ACC112 (cell line): ENCODE measurements at regions not wholly inside any gene's neighbourhood (a gene's known extent, or its start where the extent isn't known, plus 50 kb on each side); places are given as distances from the start of the nearest gene placed in this dataset.

ENCODE experiments used
- H2AFZ ChIP-seq: fragments of 200-600 bp; sonication (generic); one replicate; pipeline ENCODE4 v1.6.0; 2017; ENCODE audit warnings: antibody characterized with exemption, low read length; ENCODE audit not compliant: unreplicated experiment
- H3K27ac ChIP-seq: fragments of 200-600 bp; sonication (generic); 2 replicates; pipeline ENCODE4 v1.5.1; 2014; ENCODE audit warnings: low read depth, mild to moderate bottlenecking, antibody characterized with exemption, low read length, moderate library complexity
- H3K27me3 ChIP-seq: fragments of 200-600 bp; sonication (generic); 2 replicates; pipeline ENCODE4 v1.6.1; 2014; ENCODE audit warnings: mild to moderate bottlenecking, antibody characterized with exemption, low read length, moderate library complexity, mixed read lengths; ENCODE audit not compliant: insufficient read depth
- H3K36me3 ChIP-seq: fragments of 200-600 bp; sonication (generic); 2 replicates; pipeline ENCODE4 v1.6.1; 2016; ENCODE audit warnings: mild to moderate bottlenecking, antibody characterized with exemption, low read length, moderate library complexity, mixed read lengths; ENCODE audit not compliant: insufficient read depth
- H3K4me1 ChIP-seq: fragments of 200-600 bp; sonication (generic); one replicate; pipeline ENCODE4 v1.6.1; 2016; ENCODE audit warnings: low read length, mixed read lengths; ENCODE audit not compliant: insufficient read depth, unreplicated experiment, control insufficient read depth
- H3K4me3 ChIP-seq: fragments of 200-600 bp; sonication (generic); 2 replicates; pipeline ENCODE4 v1.5.1; 2014; ENCODE audit warnings: mild to moderate bottlenecking, low read depth, low read length
- H3K79me2 ChIP-seq: fragments of 200-600 bp; sonication (generic); one replicate; pipeline ENCODE4 v1.6.0; 2016; ENCODE audit warnings: low read length; ENCODE audit not compliant: control insufficient read depth, unreplicated experiment, insufficient read depth

GRCh38 chr6:133171989-133172604, 69.1 kb upstream of the EYA4 start:
- H3K27me3 ChIP-seq = no peaks in the 10 kb centered on the region

GRCh38 chr6:133173276-133173675, 67.9 kb upstream of the EYA4 start:
- no peaks in the 10 kb centered on the region for H3K79me2 ChIP-seq
- no peak overlapping the region for H3K4me3 ChIP-seq
- H2AFZ ChIP-seq = no peak overlapping the region

More at GRCh38 chr6:133171989-133172604, 69.1 kb upstream of the EYA4 start:
- Histone ChIP-seq H3K4me1 (no peaks in the 10 kb centered on the region), H2AFZ (no peak overlapping the region), H3K4me3 (no peak overlapping the region), H3K79me2 (no peaks in the 10 kb centered on the region), H3K27ac (no peak overlapping the region), H3K36me3 (no peaks in the 10 kb centered on the region)

GRCh38 chr6:133179481-133179880, 61.7 kb upstream of the EYA4 start:
- Histone ChIP-seq H3K79me2 (no peaks in the 10 kb centered on the region), H3K36me3 (no peaks in the 10 kb centered on the region), H3K4me1 (no peaks in the 10 kb centered on the region), H3K27me3 (no peaks in the 10 kb centered on the region), H2AFZ (no peak overlapping the region), H3K4me3 (no peak overlapping the region), H3K27ac (no peak overlapping the region)

More at GRCh38 chr6:133173276-133173675, 67.9 kb upstream of the EYA4 start:
- Histone ChIP-seq H3K36me3 (no peaks in the 10 kb centered on the region), H3K27ac (no peak overlapping the region), H3K4me1 (no peaks in the 10 kb centered on the region), H3K27me3 (no peaks in the 10 kb centered on the region)

- no peak overlapping the region for H2AFZ ChIP-seq
- peaks cover 5% of the 10 kb centered on the region for H3K4me1 ChIP-seq
- H3K27ac ChIP-seq = no peak overlapping the region
- no peak overlapping the region for H3K4me3 ChIP-seq
- no peaks in the 10 kb centered on the region for H3K36me3 ChIP-seq
- H3K79me2 ChIP-seq = no peaks in the 10 kb centered on the region
- H3K27me3 ChIP-seq = no peaks in the 10 kb centered on the region
These were observed 57.5 kb upstream of the EYA4 start for GRCh38 chr6:133183691-133184090.

- no peak overlapping the region for H3K27ac ChIP-seq
- H3K27me3 ChIP-seq = no peaks in the 10 kb centered on the region
- no peak overlapping the region for H3K4me3 ChIP-seq
- peaks cover 5% of the 10 kb centered on the region for H3K4me1 ChIP-seq
- H2AFZ ChIP-seq = peak overlapping the region; percentile 4
- H3K36me3 ChIP-seq = no peaks in the 10 kb centered on the region
- H3K79me2 ChIP-seq = no peaks in the 10 kb centered on the region
These were observed 56.3 kb upstream of the EYA4 start for GRCh38 chr6:133184798-133185372.

- H2AFZ ChIP-seq = no peak overlapping the region
- no peak overlapping the region for H3K4me3 ChIP-seq
- H3K36me3 ChIP-seq = no peaks in the 10 kb centered on the region
- H3K4me1 ChIP-seq = peaks cover 5% of the 10 kb centered on the region
- 0 out of 2 replicates have a peak, but pooled peaks cover 4% of the 10 kb centered on the region for H3K27me3 ChIP-seq
- H3K27ac ChIP-seq = no peak overlapping the region
- no peaks in the 10 kb centered on the region for H3K79me2 ChIP-seq
These were observed 55.4 kb upstream of the EYA4 start for GRCh38 chr6:133185731-133186130.

GRCh38 chr6:133187114-133187513, 54.0 kb upstream of the EYA4 start:
- H3K27me3 ChIP-seq = 0 out of 2 replicates have a peak, but pooled peaks cover 5% of the 10 kb centered on the region
- H3K4me3 ChIP-seq = no peak overlapping the region
- H2AFZ ChIP-seq = no peak overlapping the region
- H3K36me3 ChIP-seq = no peaks in the 10 kb centered on the region
- no peak overlapping the region for H3K27ac ChIP-seq
- peaks cover 5% of the 10 kb centered on the region for H3K4me1 ChIP-seq
- H3K79me2 ChIP-seq = no peaks in the 10 kb centered on the region

GRCh38 chr6:133187657-133188453, 53.3 kb upstream of the EYA4 start:
- H2AFZ ChIP-seq = no peak overlapping the region
- no peak overlapping the region for H3K27ac ChIP-seq
- H3K27me3 ChIP-seq = 0 out of 2 replicates have a peak, but pooled peaks cover 5% of the 10 kb centered on the region
- H3K79me2 ChIP-seq = no peaks in the 10 kb centered on the region
- peaks cover 5% of the 10 kb centered on the region for H3K4me1 ChIP-seq
- H3K4me3 ChIP-seq = no peak overlapping the region
- no peaks in the 10 kb centered on the region for H3K36me3 ChIP-seq

GRCh38 chr6:133190912-133191311, 50.2 kb upstream of the EYA4 start:
- no peaks in the 10 kb centered on the region for H3K79me2 ChIP-seq
- H3K27me3 ChIP-seq = peaks cover 8% of the 10 kb centered on the region; the same call in 1 of the 2 replicates
- no peak overlapping the region for H2AFZ ChIP-seq
- peaks cover 5% of the 10 kb centered on the region for H3K4me1 ChIP-seq
- no peaks in the 10 kb centered on the region for H3K36me3 ChIP-seq
- no peak overlapping the region for H3K4me3 ChIP-seq
- no peak overlapping the region for H3K27ac ChIP-seq

- H3K4me3 ChIP-seq = no peak overlapping the region
- peaks cover 5% of the 10 kb centered on the region for H3K4me1 ChIP-seq
- H3K27me3 ChIP-seq = peaks cover 8% of the 10 kb centered on the region; the same call in 1 of the 2 replicates
- no peaks in the 10 kb centered on the region for H3K79me2 ChIP-seq
- H3K36me3 ChIP-seq = no peaks in the 10 kb centered on the region
- H3K27ac ChIP-seq = no peak overlapping the region
- H2AFZ ChIP-seq = no peak overlapping the region
These were observed 49.8 kb upstream of the EYA4 start for GRCh38 chr6:133191323-133191722.
